Embryonic facial prominence (tissue), 1 donor: ENCODE measurements at regions not wholly inside any gene's neighbourhood (a gene's known extent, or its start where the extent isn't known, plus 50 kb on each side); places are given as distances from the start of the nearest gene placed in this dataset.
"Not testable (repeated sequence)": the region's sequence is repeated elsewhere in the genome, so short reads cannot be mapped to it uniquely, and the experiment has no call there.

Source experiments
- DNase-seq: peaks from one replicate; pipeline ENCODE4 v3.0.0-alpha.2; 2016; ENCODE audit errors: extremely low spot score

GRCh38 chrX:25640276-25640675 lies 497.9 kb upstream of the MAGEB18 start:
- no peak for DNase-seq

DNA sequence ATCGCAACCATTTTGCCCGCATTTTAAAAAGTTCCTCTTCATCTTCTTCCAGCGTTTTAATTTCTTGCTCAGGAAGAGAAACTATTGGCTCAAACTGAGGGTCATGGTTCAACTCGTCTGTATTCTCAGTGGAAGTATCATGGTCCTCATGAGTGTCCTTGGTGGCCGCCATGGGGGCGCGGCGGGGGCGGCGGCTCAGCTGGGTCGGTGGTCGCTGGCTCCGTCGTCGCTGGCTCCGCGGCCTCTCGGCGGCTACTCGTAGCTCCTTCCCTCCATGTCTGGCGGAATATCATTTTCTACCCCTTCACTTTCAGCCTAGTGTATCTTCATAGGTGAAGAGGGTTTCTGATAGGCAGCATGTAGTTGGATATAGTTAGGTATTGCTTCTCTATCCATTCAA lies 492.0 kb upstream of the MAGEB18 start:
- DNase-seq, result no peak

- no peak for DNase-seq
Measured at GRCh38 chrX:25648790-25649189, 489.4 kb upstream of the MAGEB18 start.

GRCh38 chrX:25650216-25650820 lies 487.8 kb upstream of the MAGEB18 start:
- DNase-seq, result no peak

DNA sequence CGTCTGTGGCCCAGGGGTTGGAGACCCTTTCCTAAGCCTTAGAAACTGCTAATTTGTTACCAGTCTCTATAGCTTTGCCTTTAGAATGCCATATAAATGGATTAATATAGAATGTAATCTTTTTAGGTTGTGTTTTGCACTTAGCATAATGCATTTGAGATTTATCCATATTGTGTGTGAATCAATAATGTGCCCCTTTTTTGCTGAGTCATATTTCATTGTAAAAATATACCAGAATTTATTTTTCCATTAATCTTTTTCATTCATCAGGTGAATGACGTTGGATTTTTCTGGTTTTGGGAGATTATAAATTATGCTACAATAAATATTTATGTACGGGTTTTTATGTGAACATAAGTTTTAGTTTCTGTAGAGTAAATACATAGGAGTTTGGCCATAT lies 478.8 kb upstream of the MAGEB18 start:
- no peak for DNase-seq

DNA sequence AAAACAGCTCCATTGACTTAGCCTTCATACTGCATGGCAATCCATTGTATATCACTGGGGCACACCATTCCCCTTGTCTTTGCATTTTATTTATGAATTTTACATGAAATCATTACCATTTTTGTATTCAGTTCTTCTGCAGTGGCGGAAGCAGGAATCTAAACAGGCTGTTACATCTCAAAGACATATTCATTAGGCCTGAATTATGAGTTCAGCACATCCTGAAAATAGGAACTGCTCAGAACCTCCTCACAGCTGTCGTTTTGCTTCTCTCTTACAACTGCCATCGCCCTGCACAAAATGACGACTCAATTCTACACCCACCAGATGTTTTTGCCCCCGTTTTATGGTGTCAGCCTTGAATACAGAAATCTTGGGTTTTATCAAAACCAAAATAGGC lies 474.4 kb upstream of the MAGEB18 start:
- DNase-seq, result no peak

DNA sequence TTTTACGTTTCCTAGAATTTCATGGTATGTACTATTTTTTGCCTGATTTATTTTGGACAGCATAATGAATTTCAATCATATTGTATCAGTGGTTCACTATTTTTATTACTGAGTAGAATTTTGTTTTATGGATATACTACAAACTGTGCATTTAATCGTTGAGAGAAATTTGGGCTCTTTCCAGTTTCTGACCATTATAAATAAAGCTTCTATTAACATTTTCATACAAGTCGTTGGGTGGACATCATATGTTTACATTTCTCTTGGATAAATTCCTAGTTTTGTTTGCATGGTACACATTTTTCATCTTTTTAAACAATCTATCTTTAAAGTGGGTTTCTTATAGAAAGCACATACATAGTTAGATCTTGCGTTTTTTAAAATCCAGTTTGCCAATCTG lies 472.7 kb upstream of the MAGEB18 start:
- DNase-seq, result no peak

- DNase-seq, result no peak
Measured at GRCh38 chrX:25667681-25668080, 470.5 kb upstream of the MAGEB18 start.

DNA sequence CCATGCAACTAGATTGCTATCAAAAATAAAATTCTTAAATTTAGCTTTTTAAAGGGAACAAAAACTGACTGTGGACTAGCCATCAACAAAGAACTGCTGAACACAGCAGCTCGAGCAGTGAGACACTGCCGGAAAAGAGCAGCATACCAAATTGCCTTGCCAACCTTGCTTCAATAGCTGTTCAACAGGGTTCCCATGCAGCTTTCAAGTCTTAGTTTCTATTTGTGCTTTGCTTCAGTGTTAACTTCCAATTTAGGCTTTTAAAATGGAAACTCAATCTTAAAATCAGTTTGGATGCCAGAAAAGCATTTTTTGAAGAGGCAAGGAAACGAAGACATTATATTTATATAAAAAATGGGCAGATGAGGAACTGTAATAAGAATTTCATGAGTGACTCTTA lies 463.4 kb upstream of the MAGEB18 start:
- no peak for DNase-seq

DNA sequence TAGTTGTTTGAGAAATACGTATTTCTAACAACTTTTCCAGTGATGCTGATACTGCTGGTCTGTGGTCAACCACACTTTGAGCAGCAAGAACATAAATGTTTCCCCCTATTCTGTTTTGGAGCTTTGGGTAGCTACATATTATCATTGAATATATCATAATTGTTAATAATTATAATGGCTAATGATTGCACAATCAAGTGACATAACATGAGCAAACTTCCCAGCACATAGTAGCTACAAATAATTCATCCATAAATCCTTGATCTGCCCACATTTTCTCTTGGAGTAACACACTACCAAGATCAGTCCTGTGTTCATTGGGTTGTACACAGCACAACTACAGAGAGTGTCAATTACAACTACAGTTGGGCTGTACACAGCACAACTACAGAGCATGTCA lies 436.3 kb upstream of the MAGEB18 start:
- DNase-seq, result no peak

- no peak for DNase-seq
Measured at GRCh38 chrX:25717122-25717521, 421.0 kb upstream of the MAGEB18 start.

- DNase-seq, result no peak
Measured at GRCh38 chrX:25721564-25721963, 416.6 kb upstream of the MAGEB18 start.

DNA sequence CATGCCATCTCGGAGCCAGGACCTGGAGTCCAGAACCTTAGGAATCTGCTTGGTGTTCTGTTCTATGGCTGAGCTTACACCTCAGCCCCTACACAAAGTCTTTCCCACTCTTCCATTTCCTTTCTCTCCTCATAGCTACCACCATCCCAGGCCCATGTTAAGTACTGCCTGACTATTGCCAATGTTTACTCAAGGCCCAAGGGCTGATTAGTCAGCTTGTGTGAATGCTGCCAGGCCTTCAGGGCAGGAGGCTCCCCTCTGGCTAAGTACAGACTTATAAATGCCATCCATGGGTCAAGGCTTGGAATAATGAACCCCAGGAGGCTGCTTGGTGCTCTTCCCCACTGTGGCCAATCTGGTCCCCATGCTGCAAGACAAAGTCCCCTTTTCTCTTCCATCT lies 411.6 kb upstream of the MAGEB18 start:
- no peak for DNase-seq

DNA sequence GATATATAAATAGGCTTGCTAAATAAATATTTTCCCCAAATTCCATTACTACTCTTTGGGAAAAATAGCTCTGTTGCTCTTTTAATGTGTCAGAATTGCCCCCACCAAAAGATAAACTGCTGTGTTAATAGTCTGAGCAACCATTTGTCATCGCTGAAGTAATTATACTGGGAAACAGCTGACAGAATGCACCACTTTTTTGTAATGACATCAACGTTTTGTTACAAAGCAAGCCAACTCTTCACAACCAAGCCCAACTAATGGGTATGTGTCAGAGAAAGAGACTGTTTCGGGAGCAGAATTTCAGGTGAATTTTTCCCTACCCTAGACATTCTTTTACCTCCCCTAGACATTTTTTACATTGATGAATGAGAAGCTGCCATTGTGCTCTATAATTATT lies 405.0 kb upstream of the MAGEB18 start:
- DNase-seq, result no peak

DNA sequence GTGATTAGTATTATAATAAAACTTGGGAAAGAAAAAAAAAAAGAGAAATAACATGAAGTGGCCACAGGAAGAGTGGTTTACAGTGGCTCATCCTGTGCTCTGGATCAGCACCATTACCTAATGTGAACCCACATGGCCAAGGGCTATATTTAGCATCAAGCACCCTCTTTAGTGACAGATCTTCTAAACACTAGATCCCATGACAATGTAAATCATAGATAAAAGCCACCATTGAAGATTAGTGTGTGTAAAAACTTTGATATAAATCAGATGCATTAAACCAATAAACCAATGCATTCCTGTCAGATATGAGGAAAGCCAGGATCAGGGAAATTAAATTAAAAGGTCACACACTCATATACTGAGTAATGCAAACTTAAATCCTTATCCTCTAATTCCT lies 400.6 kb upstream of the MAGEB18 start:
- DNase-seq, result no peak

DNA sequence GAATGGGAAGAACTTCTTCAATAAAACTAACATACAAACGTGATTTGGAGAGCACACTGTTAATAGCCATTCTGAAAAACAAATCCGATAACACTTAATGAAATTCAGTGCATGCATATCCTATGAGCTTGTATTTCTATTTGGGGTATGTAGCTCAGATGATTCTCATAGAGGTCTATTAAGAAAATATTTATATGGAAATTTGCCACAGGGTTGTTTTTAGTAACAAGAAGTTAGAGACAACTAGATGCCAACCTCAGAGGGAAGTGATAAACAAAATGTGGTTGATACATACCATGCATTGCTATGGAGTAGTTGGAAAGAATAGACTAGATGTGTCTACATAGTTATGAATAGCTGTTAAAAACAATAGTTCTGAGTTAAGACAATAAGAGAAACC lies 395.8 kb upstream of the MAGEB18 start:
- DNase-seq, result no peak

DNA sequence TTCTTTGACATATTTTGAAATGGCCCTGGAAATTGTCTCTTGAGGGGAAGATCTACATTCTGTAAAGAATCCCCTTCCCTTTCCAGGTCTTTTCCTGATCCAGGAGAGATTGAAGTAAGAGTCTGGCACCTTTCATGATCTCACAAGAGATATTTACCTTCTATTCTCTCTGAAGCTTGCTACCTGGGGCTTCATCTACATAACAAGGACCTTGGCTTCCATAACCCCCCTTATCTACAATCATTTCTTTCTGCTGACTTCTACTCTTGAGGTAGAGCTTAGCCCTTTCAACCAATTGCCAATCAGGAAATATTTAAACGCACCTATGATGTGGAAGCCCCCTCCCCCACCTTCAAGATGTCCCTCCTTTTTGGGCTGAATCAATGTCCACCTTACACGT lies 383.7 kb upstream of the MAGEB18 start:
- no peak for DNase-seq

GRCh38 chrX:25755194-25755593 lies 382.9 kb upstream of the MAGEB18 start:
- DNase-seq, result no peak

DNA sequence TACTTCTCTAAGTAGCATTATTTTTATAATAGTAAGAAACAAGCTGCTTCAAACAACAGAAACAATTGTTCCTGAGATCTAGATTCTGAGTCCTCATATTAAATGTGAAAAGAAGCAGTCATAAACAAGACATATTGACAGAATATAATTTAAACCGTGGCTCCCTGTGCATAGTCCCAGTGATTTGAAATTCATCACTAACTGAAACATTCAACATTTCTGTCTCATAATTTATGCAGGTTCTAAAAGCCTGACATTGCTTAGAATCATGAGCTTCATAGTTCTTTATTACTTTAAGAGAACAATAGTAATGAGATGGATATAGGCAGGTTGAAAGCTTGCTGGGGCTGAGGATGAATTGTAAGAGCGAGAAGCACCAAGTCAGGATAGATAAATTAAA lies 375.5 kb upstream of the MAGEB18 start:
- DNase-seq, result no peak

DNA sequence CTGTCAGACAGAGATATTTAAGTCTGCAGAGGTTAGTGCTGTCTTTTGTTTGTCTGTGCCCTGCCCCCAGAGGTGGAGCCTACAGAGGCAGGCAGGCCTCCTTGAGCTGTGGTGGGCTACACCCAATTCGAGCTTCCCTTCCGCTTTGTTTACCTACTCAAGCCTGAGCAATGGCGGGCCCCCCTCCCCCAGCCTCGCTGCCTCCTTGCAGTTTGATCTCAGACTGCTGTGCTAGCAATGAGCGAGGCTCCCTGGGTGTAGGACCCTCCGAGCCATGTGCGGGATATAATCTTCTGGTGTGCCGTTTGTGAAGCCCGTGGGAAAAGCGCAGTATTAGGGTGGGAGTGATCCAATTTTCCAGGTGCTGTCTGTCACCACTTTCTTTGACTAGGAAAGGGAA lies 366.3 kb upstream of the MAGEB18 start:
- not testable (repeated sequence) for DNase-seq

DNA sequence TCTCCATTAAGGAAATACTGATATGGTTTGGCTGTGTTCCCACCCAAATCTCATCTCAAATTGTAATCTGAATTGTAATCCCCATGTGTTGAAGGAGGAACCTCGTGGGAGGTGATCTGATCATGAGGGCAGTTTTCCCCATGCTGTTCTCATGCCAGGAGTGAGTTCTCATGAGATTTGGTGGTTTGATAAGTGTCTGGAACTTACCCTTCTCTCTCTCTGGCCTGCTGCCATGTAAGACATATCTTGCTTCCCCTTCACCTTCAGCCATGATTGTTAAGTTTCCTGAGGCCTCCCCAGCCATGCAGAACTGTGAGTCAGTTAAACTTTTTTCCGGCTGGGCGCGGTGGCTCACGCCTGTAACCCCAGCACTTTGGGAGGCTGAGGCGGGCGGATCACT lies 340.3 kb upstream of the MAGEB18 start:
- DNase-seq, result not testable (repeated sequence)

DNA sequence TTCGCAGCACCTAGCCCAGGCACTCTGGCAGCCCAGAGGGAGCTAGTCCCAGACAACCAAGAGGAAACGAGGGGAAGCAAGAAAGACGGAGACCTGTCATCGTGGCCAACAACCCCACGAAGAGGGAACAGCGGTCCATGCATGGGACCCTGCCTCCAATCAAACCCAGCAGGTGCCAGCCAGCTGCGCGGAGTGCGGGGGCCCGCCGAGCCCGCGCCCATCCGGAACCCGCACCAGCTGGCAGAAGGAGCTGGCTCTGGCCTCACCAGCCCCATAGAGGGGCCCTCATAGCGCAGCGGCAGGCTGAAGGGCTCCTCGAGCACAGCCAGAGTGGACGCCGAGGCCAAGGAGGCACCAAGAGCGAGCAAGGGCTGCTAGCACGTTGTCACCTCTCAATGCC lies 332.4 kb upstream of the MAGEB18 start:
- no peak for DNase-seq

- no peak for DNase-seq
Measured at GRCh38 chrX:25807022-25807421, 331.1 kb upstream of the MAGEB18 start.

DNA sequence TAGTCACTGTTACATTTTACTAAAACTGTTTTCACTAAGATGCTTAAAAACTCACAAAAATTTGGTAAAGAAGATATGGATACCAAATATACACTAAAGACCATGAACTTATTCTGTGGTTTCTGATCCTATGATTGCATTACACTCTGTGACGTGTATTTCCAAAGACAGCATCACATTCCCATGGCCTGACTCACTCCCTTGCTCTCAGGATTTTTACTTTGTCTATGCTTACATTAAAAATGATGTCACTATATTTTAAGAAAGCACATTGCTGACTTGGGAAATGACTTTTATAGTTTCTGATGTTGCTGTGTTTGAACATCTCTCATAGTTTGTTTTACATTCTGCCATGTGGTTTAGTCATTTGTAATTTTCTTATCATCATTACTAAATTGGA lies 327.9 kb upstream of the MAGEB18 start:
- no peak for DNase-seq

GRCh38 chrX:25819879-25820278 lies 318.3 kb upstream of the MAGEB18 start:
- DNase-seq, result no peak
